ENCODE measurements at regions not wholly inside any gene's neighbourhood (a gene's known extent, or its start where the extent isn't known, plus 50 kb on each side); places are given as distances from the start of the nearest gene placed in this dataset.

GRCh38 chrX:56429581-56429980 is 133.8 kb upstream of the UBQLN2 start:
- no peak overlapping the region for H3K9ac ChIP-seq (ENCODE audit: control insufficient read depth, insufficient read depth, low read length)
- no peaks in the 10 kb centered on the region for H3K9me3 ChIP-seq (replicated peaks; ENCODE audit: control insufficient read depth, insufficient read depth, low read length)
- no peaks in the 10 kb centered on the region for H3K36me3 ChIP-seq (ENCODE audit: control insufficient read depth in 2 of 2, insufficient read depth in 2 of 2, low read length in 1 of 2)
- ChIA-PET CTCF (no interaction called here), RAD21 (ENCODE audit: unreplicated experiment) (no interaction called here), SMC1A (ENCODE audit: uncharacterized antibody, unreplicated experiment) (no interaction called here), POLR2A (no interaction called here)
- BruUV-seq (replicated peaks) = no TSS peak
- no peak for FAIRE-seq
- H3K79me2 ChIP-seq (ENCODE audit: control insufficient read depth, insufficient read depth, low read length) = no peaks in the 10 kb centered on the region
- no peak for TF ChIP-seq KAT2A (conservative IDR thresholded peaks at IDR 0.05; ENCODE audit: control insufficient read depth, low read depth, low read length)
- no peak for TF ChIP-seq RUNX3 (IDR thresholded peaks at IDR 0.05; ENCODE audit: low read length)
- no peak for TF ChIP-seq MLLT1 (IDR thresholded peaks at IDR 0.05)
- no peak for TF ChIP-seq SREBF1 (IDR thresholded peaks at IDR 0.05; ENCODE audit: low read length)
- no peak for TF ChIP-seq ZNF384 (IDR thresholded peaks at IDR 0.05; ENCODE audit: borderline replicate concordance, low read depth, low read length)
- no peak for TF ChIP-seq ESRRA (IDR thresholded peaks at IDR 0.05; ENCODE audit: low read length)
- TF ChIP-seq EED (IDR thresholded peaks at IDR 0.05; ENCODE audit: low read depth) = no peak
- TF ChIP-seq RAD21 (IDR thresholded peaks at IDR 0.05; ENCODE audit: insufficient read depth, low read depth, low read length) = no peak
- TF ChIP-seq CTCF (IDR thresholded peaks at IDR 0.05 in 2 of 3, conservative IDR thresholded peaks at IDR 0.05 in 1 of 3; ENCODE audit: control insufficient read depth in 2 of 3, extremely low read depth in 1 of 3, insufficient read depth in 1 of 3, low read depth in 3 of 3, low read length in 3 of 3) = no peak
- TF ChIP-seq CEBPZ (IDR thresholded peaks at IDR 0.05; ENCODE audit: low read depth, low read length) = no peak
- TF ChIP-seq NBN (IDR thresholded peaks at IDR 0.05) = no peak
- TF ChIP-seq YBX1 (IDR thresholded peaks at IDR 0.05) = no peak
- TF ChIP-seq SPI1 (IDR thresholded peaks at IDR 0.05; ENCODE audit: borderline replicate concordance, insufficient read depth, low read depth, low read length) = no peak
- no peak for TF ChIP-seq SP1 (IDR thresholded peaks at IDR 0.05; ENCODE audit: low read depth, low read length)
- no peak for TF ChIP-seq ASH2L (IDR thresholded peaks at IDR 0.05; ENCODE audit: borderline replicate concordance, low read depth)
- no peak for TF ChIP-seq SMARCA5 (IDR thresholded peaks at IDR 0.05)
- no peaks in the 10 kb centered on the region for H3K27me3 ChIP-seq (replicated peaks in 1 of 2; ENCODE audit: control insufficient read depth in 2 of 2, insufficient read depth in 2 of 2, low read length in 1 of 2)
- H3K4me2 ChIP-seq (ENCODE audit: control insufficient read depth, insufficient read depth) = no peak overlapping the region
- H3K4me1 ChIP-seq (ENCODE audit: control insufficient read depth, insufficient read depth, low read length) = no peaks in the 10 kb centered on the region
- intact Hi-C loops (cut with micrococcal nuclease; ENCODE audit: unreplicated experiment) (no loop called here), in situ Hi-C loops (cut with MboI) (no loop called here)
- no peak overlapping the region for H2AFZ ChIP-seq (ENCODE audit: control insufficient read depth, low read depth, low read length)
- H4K20me1 ChIP-seq (ENCODE audit: control insufficient read depth, insufficient read depth) = no peaks in the 10 kb centered on the region
- 14% methylated on average over 5 of the region's 5 CpGs for WGBS (ENCODE audit: insufficient coverage, insufficient replicate concordance, low lambda C conversion rate, missing lambda C conversion rate)
- H3K27ac ChIP-seq (ENCODE audit: control insufficient read depth, insufficient read depth) = no peak overlapping the region
- no peak for ATAC-seq
- DNase-seq (ENCODE audit: low read depth, low spot score) = no peak
- H3K4me3 ChIP-seq = no peak overlapping the region

Data from GM12878 (cell line).